Endothelial cell of umbilical vein (primary cell): ENCODE measurements at regions not wholly inside any gene's neighbourhood (a gene's known extent, or its start where the extent isn't known, plus 50 kb on each side); places are given as distances from the start of the nearest gene placed in this dataset.

ENCODE experiments used
- BruUV-seq: library from RNA; stranded (reverse); fragments of 400-500 nt; replicated peaks from 2 replicates; lab custom pipeline; 2021; lab: Mats Ljungman, UMichigan
- CTCF ChIA-PET: fragments of 300-600, 350-600 bp; sonication (Branson Sonifier 250); formaldehyde crosslinking; loops from one replicate; lab custom pipeline; 2021; ENCODE audit warnings: antibody characterized with exemption, inconsistent platforms; lab: Charles Lee
- POLR2A ChIA-PET: fragments of 300-600, 350-600 bp; sonication (Branson Sonifier 250); formaldehyde crosslinking; loops from one replicate; lab custom pipeline; 2021; ENCODE audit warnings: antibody characterized with exemption, inconsistent platforms; lab: Charles Lee
- DNase-seq: peaks from one replicate; pipeline ENCODE4 v3.0.0-alpha.2; 2011; ENCODE audit warnings: low read depth, low spot score
- FAIRE-seq: peaks from 2 replicates; lab custom pipeline; 2011; peaks lifted over from hg19 to GRCh38; lab: Jason Lieb, UNC
- H2AFZ ChIP-seq: 2 replicates; pipeline ENCODE4 v1.6.0; 2012; ENCODE audit warnings: low read depth, low read length, control low read depth, inconsistent platforms
- H3K27ac ChIP-seq: 2 replicates; pipeline ENCODE4 v1.5.1; 2011; ENCODE audit warnings: low read depth, mild to moderate bottlenecking, control low read depth, low read length, moderate library complexity; ENCODE audit not compliant: insufficient read depth
- H3K27me3 ChIP-seq, 2 experiments: 2 replicates each; pipeline versions ENCODE4 v1.6.0 to v1.6.1; 2011; ENCODE audit warnings: low read length in 2 of 2, mixed read lengths in 1 of 2; ENCODE audit not compliant: control insufficient read depth in 2 of 2, insufficient read depth in 2 of 2
- H3K36me3 ChIP-seq, 2 experiments: 2 replicates in 1 of 2; 3 replicates in 1 of 2; pipeline ENCODE4 v1.5.1; 2011; ENCODE audit warnings: low read length in 2 of 2, mild to moderate bottlenecking in 1 of 2, moderate library complexity in 1 of 2; ENCODE audit not compliant: control insufficient read depth in 2 of 2, insufficient read depth in 2 of 2; ENCODE audit errors: extremely low read depth in 1 of 2
- H3K4me1 ChIP-seq: 3 replicates; pipeline ENCODE4 v1.5.1; 2011; ENCODE audit warnings: mild to moderate bottlenecking, low read length; ENCODE audit not compliant: control insufficient read depth, insufficient read depth; ENCODE audit errors: extremely low read depth
- H3K4me2 ChIP-seq: 2 replicates; pipeline ENCODE4 v1.6.1; 2011; ENCODE audit warnings: low read length, control low read depth, mixed read lengths; ENCODE audit not compliant: insufficient read depth
- H3K4me3 ChIP-seq, 3 experiments: fragments of 200-600 bp in 1 of 3; sonication (generic), shearing (Covaris generic) in 1 of 3; replicated peaks in 1 of 3; 2 replicates each; pipeline ENCODE4 v1.5.1; 2011 to 2016; ENCODE audit warnings: control low read depth in 3 of 3, low read length in 3 of 3, mild to moderate bottlenecking in 2 of 3, inconsistent platforms in 1 of 3, low read depth in 1 of 3, moderate library complexity in 1 of 3; ENCODE audit not compliant: insufficient read depth in 1 of 3
- H3K79me2 ChIP-seq: 2 replicates; pipeline ENCODE4 v1.6.0; 2012; ENCODE audit warnings: low read length, inconsistent platforms; ENCODE audit not compliant: control insufficient read depth, insufficient read depth
- H3K9ac ChIP-seq: replicated peaks from 2 replicates; pipeline ENCODE3; 2011; ENCODE audit warnings: low read length, control low read depth; ENCODE audit not compliant: insufficient read depth; ENCODE audit errors: extremely low read depth
- H3K9me1 ChIP-seq: replicated peaks from 3 replicates; pipeline ENCODE4 v1.6.0; 2011; ENCODE audit warnings: mild to moderate bottlenecking, low read length; ENCODE audit not compliant: control insufficient read depth, insufficient read depth; ENCODE audit errors: extremely low read depth
- H3K9me3 ChIP-seq: replicated peaks from 2 replicates; pipeline ENCODE4 v1.5.1; 2012; ENCODE audit warnings: low read length, inconsistent platforms; ENCODE audit not compliant: control insufficient read depth, insufficient read depth
- H4K20me1 ChIP-seq: replicated peaks from 2 replicates; pipeline ENCODE3; 2011; ENCODE audit warnings: mild to moderate bottlenecking, low read length; ENCODE audit not compliant: control insufficient read depth, insufficient read depth; ENCODE audit errors: extremely low read depth
- CTCF ChIP-seq, 2 donors: IDR thresholded peaks; 1 replicate in 1 of 2; 2 replicates in 1 of 2; pipeline ENCODE4 v1.5.1; 2011; ENCODE audit warnings: low read length in 2 of 2, mild to moderate bottlenecking in 2 of 2, moderate library complexity in 2 of 2, control low read depth in 1 of 2, inconsistent platforms in 1 of 2, low read depth in 1 of 2; ENCODE audit not compliant: insufficient read depth in 1 of 2; ENCODE audit errors: extremely low read depth in 1 of 2
- EZH2 ChIP-seq: IDR thresholded peaks from 2 replicates; pipeline ENCODE4 v1.6.1; 2012; ENCODE audit warnings: borderline replicate concordance, low read depth, mild to moderate bottlenecking, moderate library complexity, low read length, inconsistent platforms; ENCODE audit not compliant: severe bottlenecking
- FOS ChIP-seq: IDR thresholded peaks from 2 replicates; pipeline ENCODE4 v1.6.1; 2011; ENCODE audit warnings: mild to moderate bottlenecking, low read length, moderate library complexity, borderline replicate concordance; ENCODE audit not compliant: insufficient read depth
- GATA2 ChIP-seq: IDR thresholded peaks from 2 replicates; pipeline ENCODE4 v1.7.0; 2011; ENCODE audit warnings: low read depth, mild to moderate bottlenecking, moderate library complexity, mixed read lengths, low read length; ENCODE audit not compliant: insufficient read length, insufficient read depth
- JUN ChIP-seq: IDR thresholded peaks from 2 replicates; pipeline ENCODE4 v1.6.1; 2011; ENCODE audit warnings: borderline replicate concordance, low read depth; ENCODE audit not compliant: insufficient read length, insufficient read depth
- MAX ChIP-seq: IDR thresholded peaks from 2 replicates; pipeline ENCODE4 v1.6.1; 2011; ENCODE audit not compliant: insufficient read depth, insufficient read length
- MYC ChIP-seq: IDR thresholded peaks from one replicate; pipeline ENCODE4 v1.6.1; 2011; ENCODE audit warnings: mild to moderate bottlenecking, low read depth, low read length
- POLR2A ChIP-seq: IDR thresholded peaks from 2 replicates; pipeline ENCODE4 v1.6.1; 2012; ENCODE audit warnings: low read depth, mild to moderate bottlenecking, control low read depth, low read length
- POLR2AphosphoS5 ChIP-seq: IDR thresholded peaks from 2 replicates; pipeline ENCODE4 v1.6.1; 2012; ENCODE audit warnings: low read depth, mild to moderate bottlenecking, control low read depth, low read length, moderate library complexity; ENCODE audit not compliant: insufficient read depth
- dilution Hi-C: fragments of 300-500 bp; cut with MboI; formaldehyde crosslinking; loops from one replicate; pipeline ENCODE4 v1.15.0; 2019; ENCODE audit warnings: low sequenced_read_pairs; ENCODE audit not compliant: extremely low pct_ligation_motif_present
- intact Hi-C: fragments of 100-400 bp; cut with micrococcal nuclease; formaldehyde crosslinking; loops from one replicate; pipeline ENCODE4 v1.10.0; 2022

- Histone ChIP-seq H3K36me3 (no peaks in the 10 kb centered on the region), H2AFZ (no peak overlapping the region), H3K9ac (no peak overlapping the region), H3K27me3 (no peaks in the 10 kb centered on the region), H3K9me3 (no peaks in the 10 kb centered on the region), H3K4me1 (no peaks in the 10 kb centered on the region), H3K4me2 (no peak overlapping the region), H3K4me3 (no peak overlapping the region), H3K79me2 (no peaks in the 10 kb centered on the region), H3K9me1 (no peaks in the 10 kb centered on the region), H3K27ac (no peak overlapping the region), H4K20me1 (no peaks in the 10 kb centered on the region)
- FAIRE-seq: no peak
- TF ChIP-seq MYC: no peak
- TF ChIP-seq POLR2A: no peak
- no peak for TF ChIP-seq CTCF (IDR thresholded peaks at IDR 0.05; ENCODE audit: extremely low read depth in 1 of 2, insufficient read depth in 1 of 2, low read depth in 1 of 2, low read length in 2 of 2)
- TF ChIP-seq POLR2AphosphoS5: no peak
- no peak for TF ChIP-seq EZH2
- TF ChIP-seq MAX: no peak
- no peak for DNase-seq
- no TSS peak for BruUV-seq
- intact Hi-C loops: no loop called here
- dilution Hi-C loops: no loop called here
- ChIA-PET CTCF (no interaction called here), POLR2A (no interaction called here)
These were observed 72.1 kb upstream of the LHX8 start for GRCh38 chr1:75062111-75062510.

- H3K9ac ChIP-seq: no peak overlapping the region
- no peak overlapping the region for H3K4me2 ChIP-seq
- H3K9me1 ChIP-seq: no peaks in the 10 kb centered on the region
- H3K27ac ChIP-seq: no peak overlapping the region
- no peak for DNase-seq
- no peaks in the 10 kb centered on the region for H3K36me3 ChIP-seq
- H3K27me3 ChIP-seq: no peaks in the 10 kb centered on the region
- H3K4me1 ChIP-seq: no peaks in the 10 kb centered on the region
- POLR2A ChIA-PET: no interaction called here
- dilution Hi-C loops: no loop called here
- no TSS peak for BruUV-seq
- no peak overlapping the region for H3K4me3 ChIP-seq
- FAIRE-seq: no peak
- H4K20me1 ChIP-seq: no peaks in the 10 kb centered on the region
- CTCF ChIA-PET: no interaction called here
- no peak overlapping the region for H2AFZ ChIP-seq
- intact Hi-C loops: no loop called here
- H3K9me3 ChIP-seq: no peaks in the 10 kb centered on the region
- TF ChIP-seq FOS: no peak
- no peak for TF ChIP-seq EZH2
- no peak for TF ChIP-seq POLR2A
- TF ChIP-seq CTCF (IDR thresholded peaks at IDR 0.05; ENCODE audit: extremely low read depth in 1 of 2, insufficient read depth in 1 of 2, low read depth in 1 of 2, low read length in 2 of 2): no peak
- no peak for TF ChIP-seq MAX
- TF ChIP-seq MYC: no peak
- no peak for TF ChIP-seq GATA2
- TF ChIP-seq JUN: no peak
- TF ChIP-seq POLR2AphosphoS5: no peak
- no peaks in the 10 kb centered on the region for H3K79me2 ChIP-seq
These were observed 66.2 kb upstream of the LHX8 start for GRCh38 chr1:75067975-75068374.
